ENCODE measurements at regions not wholly inside any gene's neighbourhood (a gene's known extent, or its start where the extent isn't known, plus 50 kb on each side); places are given as distances from the start of the nearest gene placed in this dataset.

DNA sequence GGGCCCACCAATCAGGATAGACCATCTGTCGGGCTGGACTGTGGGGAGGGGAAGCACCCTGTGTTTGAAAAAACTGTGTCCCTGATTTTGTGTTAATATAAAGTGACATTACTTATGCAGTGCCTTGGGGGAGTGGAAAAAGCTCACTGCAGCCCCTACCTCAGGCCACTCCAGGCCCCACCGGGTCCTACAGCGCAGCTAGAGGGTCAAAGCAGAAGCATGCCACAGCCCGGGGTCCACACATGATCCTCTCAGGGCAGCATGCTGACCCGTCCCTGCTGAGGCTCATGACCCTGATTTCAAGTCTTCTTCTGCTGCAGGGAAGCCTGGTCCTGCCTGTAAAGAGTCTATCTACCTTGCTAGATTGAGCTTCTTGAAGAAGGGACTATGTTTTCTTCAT, 133.0 kb upstream of the PLCB4 start:
- DNase-seq, result no peak

DNA sequence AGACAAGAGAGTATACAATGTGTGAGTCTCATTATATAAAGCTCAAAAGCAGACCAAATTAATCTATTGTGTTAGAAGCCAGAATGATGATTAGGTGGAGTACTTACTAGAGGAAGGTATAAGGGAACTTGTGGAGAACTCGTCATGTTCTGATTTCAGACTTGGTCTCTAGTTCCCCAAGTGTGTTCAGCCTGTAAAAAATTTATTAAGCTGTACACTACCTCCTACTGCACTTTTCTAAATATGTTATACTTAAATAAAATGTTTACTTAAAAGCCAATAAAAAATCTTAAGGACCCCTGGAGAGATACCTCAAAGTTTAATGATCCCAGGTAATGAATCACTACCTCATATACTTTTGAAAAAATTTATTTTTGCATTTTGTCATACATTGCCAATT, 130.4 kb upstream of the PLCB4 start:
- DNase-seq, result no peak

DNA sequence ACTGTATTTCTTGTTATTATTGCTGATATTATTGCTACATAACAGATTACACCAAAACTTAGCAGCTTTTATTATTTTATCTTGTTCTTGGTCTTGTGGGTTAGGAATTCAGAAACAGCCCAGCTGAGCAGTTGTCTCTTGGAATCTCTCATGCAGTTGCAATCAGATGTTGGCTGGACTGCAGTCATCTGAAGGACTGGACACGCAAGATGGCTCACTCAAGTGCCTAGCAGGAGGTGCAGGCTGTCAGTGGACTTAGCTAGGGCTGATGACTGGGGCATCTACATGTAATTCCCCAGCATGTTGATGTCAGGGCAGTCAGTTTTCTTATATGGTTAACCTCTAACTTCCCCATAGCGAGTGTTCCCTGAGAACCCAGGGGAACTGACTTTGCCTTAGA, 128.6 kb upstream of the PLCB4 start:
- DNase-seq, result no peak

DNA sequence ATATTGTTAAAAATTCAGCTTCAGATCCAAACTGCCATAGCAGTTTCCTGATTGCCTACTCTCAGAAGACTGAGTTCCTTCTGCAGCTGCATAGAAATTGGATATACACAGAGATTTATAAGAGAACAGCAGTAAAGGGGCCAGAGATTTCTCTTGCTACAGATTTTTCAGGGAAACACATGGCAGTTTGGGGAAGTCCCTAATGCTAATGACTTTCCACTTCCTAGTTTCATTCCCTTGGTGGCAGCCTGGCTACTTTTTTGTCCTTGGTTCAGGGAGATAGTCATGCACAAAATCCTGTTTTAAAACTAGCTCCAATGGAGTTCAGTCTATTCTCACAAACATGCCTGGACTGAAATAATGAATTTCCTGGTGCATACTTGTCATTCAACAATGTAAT, 125.3 kb upstream of the PLCB4 start:
- no peak for DNase-seq

DNA sequence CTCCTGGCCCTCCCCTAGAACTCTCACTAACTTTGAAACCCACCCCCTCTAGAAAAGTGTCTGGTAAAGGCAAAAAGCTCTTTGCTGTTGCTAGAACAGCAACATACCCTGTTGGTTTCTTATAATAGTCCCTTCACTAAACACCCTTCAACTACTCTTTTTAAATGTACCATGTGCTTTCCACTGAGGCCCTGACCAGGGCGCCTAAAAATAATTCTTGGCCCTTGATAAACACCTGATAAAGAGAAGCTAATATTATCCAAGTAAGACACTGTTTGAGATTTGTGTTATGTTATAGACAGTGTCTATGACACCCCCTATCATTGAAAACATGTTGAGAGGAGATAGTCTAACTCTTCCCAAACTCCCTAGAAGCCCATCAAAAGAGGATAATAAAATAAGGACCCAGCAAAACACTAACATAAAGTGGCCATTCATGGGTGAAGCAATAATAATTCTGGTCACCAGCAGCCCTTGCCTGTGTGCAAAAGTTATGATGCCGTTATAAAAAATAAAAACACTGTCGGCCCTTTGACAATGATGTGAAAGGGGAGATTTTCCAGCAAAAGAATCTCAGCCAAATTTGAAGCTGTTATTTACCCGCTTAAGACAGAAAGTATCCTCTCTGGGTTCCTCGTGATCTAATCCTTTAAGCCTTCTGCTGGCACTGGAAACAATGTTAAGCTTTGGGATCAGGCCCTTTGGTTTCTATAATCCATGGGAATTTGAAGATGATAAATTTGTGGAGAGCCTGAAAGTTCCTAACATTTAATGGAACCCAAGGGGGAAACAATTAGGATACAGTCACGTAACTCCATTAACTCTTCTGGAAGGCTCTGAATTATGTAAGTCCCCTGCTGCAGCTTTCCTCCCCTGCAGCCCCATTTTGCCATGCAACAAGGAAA, 122.6 kb upstream of the PLCB4 start:
- no peak for DNase-seq

DNA sequence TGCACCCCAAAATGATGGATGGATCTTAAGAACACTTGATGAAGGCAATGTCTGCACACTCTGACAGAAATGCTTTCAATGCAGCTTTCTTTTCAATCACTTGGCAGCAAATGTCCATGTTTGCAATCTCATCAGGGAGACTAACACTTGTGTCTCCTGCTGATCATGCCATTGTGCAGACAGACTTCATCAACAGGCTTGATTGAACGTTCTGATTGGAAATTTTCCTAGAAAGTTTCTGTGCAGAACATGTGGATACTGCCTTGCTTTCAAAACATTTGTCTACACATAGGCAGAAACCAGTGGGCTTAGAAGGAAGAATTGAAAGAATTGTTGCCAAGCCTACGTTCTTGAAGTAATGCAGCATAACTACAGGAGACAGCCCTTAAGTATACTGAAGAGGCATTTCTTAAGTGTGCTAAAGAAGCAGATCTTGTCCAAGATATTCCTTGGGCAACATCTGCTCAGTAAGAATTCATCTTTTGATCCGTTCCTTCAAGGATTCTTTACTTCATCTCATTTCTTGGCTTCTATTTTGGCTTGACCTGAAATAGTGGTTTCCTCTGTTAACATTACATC, 120.4 kb upstream of the PLCB4 start:
- DNase-seq, result no peak

DNA sequence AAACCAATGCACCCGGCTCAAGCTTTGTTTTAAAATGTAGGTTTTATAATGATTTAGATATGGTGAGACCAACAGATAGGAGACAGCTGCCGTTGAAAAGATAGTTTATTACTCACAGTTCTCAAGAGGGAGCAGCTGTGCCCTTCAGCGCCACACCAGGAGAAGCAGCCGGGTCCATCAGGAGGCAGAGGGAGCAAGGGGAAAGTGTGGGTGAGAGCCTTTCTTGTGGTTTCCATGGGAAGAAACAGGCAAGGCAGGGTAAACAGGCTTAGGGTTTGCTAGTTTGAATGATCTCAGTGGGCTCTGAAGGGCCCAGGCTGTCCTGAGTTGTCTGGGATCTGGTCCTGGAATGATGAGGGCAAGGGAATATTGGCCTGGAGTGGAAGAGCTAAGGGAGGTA, 117.7 kb upstream of the PLCB4 start:
- DNase-seq, result no peak

DNA sequence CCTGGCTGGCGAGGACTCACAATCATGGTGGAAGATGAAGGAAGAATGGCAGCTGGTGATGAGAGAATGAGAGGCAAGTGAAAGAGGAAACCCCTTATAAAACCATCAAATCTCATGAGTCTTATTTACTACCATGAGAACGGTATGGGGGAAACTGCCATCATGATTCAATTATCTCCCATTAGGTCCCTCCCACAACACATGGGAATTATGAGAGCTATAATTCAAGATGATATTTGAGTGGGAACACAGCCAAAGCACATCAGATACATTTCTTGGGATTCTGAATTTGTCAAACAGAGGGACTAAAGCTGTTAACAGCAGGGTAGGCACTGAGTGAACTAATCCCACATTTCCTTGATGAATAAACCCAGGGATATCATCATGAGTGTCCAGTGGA, 116.2 kb upstream of the PLCB4 start:
- DNase-seq, result no peak

DNA sequence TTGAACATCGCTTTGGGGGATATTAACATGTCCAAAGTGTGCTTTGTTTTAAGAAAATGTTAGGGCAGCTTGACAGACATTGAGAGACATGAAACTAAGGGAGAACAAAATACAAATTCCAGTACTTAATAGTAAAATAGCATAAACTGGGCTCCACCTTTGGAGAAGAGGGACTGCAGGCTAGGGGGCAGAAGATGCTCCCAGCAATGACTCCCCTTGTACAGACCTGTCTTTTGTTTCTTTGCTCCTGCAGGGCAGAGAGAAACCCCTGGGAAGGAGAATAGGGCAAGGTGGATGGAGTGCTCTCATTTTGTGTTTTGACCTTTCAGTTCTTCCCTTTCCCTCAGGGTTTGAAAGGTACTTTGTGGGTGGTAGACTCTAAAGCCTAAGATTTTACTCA, 115.6 kb upstream of the PLCB4 start:
- no peak for DNase-seq

DNA sequence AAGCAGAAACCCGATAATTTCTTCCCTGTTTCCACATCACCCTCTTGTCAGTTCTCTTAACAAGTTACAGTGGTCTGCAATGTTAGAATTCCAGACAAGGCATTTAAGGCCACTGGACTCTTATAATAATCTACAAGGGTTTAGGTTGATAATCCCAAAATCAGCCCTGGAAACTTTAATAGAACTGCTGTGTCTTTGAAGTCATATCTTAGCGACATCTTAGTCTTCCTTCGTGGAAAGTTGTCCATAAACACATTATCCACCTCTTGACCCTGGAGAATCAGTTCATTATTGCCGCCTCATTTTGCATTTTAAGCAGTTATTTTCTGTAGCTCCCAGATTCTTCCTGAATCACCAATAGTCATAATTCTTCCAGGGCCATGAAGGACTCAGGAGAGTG, 108.6 kb upstream of the PLCB4 start:
- DNase-seq, result no peak

DNA sequence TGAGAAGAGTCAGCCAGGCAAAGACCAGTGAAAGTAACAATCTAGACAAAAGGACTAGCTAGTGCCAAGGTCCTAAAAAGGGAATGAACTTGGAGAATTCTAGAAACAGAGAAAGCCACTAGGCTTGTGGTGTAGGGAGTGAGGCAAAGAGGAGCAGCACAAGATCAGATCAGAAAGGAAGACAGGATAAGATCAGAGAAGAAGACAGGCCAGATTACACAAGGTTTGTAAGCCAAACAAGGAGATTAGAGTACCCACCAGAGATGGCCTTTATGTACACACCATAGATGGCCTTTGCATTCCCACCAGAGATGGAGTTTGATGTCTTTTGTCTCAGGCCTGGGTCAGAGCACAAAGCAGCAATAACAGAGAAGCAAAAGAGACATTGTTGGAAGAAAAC, 105.6 kb upstream of the PLCB4 start:
- no peak for DNase-seq

DNA sequence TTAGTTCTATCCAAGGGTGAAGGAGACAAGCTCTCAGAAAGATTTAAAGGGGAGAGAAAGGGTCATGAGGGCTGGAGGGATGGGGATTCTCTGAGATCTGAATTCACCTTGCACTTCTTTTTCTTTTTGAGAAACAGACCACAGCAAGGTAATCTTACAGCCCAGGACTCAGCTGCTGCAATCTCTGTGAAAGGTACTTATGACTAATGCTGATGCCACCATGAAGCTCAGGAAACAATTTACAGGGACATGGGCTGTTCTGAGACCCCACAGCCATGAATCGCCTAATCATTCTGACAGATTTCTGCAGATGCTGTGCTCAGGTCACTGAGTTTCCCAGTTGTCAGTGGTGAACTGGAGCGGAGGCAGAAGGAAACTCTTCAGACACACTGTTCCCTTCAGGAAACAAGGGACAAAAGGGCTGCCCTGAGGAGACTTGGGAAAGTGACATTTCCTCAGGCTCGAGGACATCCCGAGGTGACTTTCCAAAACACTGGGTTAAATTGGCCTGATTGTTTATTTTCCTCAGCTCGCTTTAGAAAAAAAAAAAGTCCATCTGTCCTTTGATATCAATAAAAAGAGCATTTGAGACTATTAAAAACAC, 103.8 kb upstream of the PLCB4 start:
- DNase-seq, result no peak

DNA sequence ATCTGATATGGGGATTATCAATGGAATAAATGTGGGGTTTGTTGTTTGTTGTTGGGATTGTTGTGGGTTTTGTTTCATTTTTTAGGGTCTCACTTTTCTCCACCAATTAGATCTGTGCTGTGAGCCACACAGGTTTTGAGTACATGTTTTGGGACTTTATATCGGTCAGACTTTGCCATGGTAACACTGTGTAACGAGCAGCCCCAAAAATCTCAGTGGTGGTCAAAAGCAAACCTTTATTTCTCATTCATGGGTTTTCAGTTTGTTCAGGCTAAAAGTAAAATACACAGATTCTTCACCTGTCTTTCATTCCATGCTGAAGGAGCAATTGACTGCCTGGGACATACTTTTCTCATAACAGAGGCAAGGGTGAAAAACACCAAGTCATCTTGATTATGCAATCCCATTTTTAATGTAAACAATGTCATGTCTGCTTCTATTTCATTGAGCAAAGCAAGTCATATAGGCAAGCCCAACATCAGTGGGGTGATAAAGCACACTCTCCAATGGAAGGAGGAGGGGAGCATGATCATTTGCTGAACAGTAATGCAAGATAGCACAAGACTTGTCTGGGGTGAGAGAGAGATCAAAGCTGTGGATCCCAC, 101.1 kb upstream of the PLCB4 start:
- no peak for DNase-seq

DNA sequence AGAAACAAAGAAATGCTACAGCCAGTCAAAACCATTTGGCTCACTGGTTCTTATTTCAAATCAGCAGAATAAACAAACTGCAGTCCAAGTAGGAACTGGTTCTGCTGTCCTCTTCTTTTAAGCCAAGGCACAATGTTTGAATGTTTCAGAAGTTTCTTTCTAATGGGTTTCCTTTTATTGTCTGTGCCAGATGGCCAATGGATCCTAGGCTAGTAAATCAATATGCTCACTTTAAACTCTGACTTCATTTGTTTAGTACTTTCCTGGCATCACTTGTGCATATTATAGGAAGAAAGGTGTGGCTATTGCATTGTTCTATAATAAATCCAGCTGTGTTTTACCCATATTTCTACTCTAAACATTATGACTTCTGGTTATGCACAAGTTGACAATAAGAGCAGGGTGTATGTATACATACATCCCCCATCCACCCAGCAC, 99.7 kb upstream of the PLCB4 start:
- DNase-seq, result no peak

DNA sequence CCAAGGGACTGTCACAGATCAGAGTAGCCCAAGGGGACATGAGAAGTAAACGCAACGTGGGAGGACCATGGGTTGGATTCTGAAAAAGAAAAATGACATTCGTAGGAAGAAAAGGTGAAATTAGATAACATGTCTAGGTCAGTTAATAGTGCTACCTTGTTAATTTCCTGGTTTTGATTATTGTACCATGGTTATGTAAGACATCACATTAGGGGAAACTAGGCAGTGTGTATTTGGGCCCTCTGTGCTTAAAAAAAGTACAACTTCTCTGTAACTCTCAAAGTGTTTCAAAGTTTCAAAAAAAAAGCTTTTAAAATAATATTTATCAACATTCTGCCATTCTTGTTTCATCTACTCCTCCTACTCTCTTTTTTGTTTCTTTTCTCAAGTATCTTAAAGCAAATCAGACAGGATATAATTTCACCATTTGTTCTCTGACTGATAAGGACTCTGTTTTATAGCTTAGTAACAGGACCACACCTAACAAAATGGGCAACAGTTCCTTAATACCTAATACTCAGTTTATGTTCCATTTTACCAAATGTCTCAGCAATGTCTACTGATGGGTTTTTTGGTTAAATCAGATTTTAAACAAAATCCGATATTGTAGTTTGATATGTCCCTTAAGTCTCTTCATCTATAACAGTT, 97.1 kb upstream of the PLCB4 start:
- no peak for DNase-seq

DNA sequence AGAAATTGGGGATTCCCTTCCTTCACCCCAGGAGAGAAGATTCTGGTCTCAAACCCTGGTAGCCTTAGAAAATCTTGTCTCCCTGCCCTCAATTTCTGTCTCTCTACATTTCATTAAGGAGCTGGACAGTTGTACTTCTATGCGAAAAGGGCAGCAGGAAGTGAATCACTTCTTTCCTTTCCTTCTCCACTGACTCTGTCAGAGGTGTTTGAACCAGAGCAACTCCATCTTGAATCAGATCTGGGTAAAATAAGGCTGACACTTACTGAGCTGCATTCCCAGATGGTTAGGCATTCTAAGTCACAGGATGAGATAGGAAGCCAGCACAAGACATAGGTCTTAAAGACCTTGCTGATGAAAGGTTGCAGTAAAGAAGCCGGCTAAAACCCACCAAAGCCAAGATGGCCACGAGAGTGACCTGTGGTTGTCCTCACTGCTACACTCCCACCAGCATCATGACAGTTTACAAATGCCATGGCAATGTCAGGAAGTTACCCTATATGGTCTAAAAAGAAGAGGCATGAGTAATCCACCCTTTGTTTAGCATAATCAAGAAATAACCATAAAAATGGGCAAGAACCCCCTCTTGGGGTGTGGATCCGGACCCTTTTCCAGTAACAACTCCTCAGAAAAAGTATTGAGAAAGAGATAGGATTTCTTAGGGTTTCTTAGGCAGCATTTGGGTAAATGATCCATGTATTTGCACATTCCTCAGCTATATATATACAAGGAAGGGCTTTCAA, 95.8 kb upstream of the PLCB4 start:
- DNase-seq, result no peak

DNA sequence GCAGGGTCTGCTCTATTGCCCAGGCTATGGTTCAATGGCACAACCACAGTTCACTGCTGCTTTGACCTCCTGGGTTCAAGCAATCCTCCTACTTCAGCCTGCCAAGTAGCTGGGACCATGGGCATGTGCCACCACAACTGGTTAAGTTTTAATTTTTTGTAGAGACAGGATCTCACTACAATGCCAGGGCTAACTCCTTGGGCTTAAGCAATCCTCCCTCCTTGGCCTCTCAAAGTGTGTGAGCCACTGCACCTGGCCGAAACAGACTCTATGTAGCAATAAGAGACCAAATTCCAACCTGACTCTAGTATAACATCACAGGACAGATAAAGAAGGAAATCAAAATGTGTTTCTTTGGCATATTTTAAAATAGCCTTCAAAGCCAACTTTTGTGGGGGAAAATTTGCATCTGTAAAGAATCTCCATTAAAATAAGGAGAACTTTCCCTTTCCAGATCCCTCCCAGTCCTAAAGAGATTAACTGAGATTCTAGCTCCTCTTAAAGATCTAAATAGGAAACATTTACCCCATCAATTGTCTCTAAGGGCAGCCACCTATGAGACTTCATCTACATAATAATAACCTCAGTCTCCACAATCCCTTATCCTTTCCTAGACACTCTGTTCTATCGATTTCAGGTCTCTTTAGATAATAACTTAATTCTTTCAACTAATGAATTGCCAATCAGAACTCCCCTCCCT, 94.7 kb upstream of the PLCB4 start:
- no peak for DNase-seq

DNA sequence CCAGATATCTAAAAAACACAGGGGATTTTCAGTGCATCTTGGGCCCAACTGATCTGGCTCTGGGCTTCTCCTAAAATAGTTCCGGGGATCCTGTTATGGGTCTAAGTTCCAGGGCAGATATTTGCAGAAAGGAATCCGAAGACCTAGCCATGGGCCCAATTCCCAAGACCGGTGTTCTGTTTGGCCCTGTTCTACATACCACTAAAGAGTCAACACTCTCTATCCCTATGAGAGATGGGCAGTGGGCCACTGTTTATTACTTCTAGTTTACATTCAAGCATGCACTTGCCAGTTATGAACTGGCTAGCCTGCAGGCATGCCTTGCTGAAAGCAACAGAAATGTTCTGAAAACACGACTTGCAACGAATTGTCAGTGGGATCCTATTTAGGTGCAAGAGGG, 87.4 kb upstream of the PLCB4 start:
- no peak for DNase-seq

DNA sequence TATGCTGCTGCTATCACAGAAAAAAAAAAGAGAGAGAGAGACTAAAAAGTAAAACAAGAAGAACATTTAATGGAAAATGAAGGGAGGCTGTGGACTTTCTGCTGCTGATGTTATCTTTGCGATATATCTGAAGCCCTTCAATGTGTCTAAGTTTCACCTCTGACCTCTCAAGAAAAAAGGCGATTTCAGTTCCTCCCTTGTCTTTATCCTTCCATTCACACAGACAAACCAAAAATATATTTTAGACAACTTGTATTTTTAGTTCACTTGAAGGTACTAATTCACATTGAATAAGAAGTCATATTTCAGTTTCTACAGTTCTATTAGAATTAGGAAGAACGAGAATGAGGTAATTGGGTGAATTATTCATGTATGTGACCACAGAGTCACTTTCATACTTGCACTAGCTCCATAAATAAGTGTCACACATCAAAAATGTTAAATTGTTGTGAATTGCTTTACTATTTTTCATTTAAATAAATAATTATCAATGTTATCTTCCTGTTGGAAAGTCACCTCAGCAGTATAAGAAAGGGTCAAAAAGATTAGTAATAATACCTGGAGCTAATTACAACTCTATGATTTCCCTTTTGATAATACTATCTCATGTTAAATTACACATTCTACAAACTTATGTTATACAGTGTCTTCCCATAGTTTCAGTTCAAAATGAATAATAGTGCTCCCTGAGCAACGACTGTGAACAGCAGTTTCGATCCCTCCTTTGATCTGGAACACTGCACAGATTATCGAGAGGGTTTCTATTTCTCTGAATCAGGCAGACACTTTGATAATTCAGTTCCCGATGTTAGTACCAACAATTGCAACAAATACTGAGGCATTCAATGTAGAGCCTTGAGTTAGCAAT, 85.2 kb upstream of the PLCB4 start:
- DNase-seq, result no peak

DNA sequence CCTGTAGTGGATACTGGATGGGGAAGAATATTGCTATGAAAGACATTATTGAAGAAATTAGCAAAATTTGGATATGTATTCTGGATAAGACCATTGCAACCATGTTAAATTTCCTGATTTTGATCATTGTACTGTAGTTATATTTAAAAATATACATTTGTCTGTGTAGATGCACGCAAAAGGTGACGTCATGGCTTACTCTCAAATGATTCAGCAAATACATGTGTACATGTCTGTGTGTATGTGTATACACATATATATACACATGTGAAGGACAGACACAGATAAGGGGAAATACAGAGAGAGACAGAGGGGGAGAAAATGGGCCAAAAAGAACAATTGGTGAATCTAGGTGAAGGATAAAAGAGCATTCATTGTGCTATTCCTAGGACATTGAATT, 82.3 kb upstream of the PLCB4 start:
- DNase-seq, result no peak

DNA sequence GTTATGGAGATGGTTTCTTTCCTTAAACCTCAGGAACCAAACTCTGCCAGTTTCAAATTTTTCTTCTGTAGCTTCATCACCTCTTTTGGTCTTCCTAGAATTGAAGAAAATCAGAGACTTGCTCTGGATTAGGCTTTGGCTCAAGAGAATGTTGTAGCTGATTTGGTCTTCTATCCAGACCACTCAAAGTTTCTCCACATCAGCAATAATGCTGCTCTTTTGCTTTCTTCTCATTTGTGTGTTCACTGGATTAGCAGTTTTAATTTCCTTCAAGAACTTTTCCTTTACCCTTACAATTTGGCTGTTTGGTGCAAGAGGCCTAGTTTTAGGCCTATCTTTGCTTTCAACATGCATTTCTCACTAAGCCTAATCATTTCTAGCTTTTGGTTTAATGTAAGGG, 78.1 kb upstream of the PLCB4 start:
- DNase-seq, result no peak

Data from T-helper 2 cell (primary cell).